HEK293 (cell line): ENCODE measurements at regions not wholly inside any gene's neighbourhood (a gene's known extent, or its start where the extent isn't known, plus 50 kb on each side); places are given as distances from the start of the nearest gene placed in this dataset.

ENCODE experiments used
- ATF2 ChIP-seq: fragments of 450-650 bp; formaldehyde crosslinking; IDR thresholded peaks from 2 replicates; pipeline ENCODE4 v1.5.1; 2016; ENCODE audit warnings: missing biosample characterization, missing genetic modification characterization, low read depth
- PBX3 ChIP-seq: sonication (generic); formaldehyde crosslinking; IDR thresholded peaks from 2 replicates; pipeline ENCODE4 v1.8.1; 2022; ENCODE audit warnings: mild to moderate bottlenecking, moderate library complexity, missing genetic modification reagents
- RBAK ChIP-seq: fragments of 450-650 bp; formaldehyde crosslinking; IDR thresholded peaks from 2 replicates; pipeline ENCODE4 v1.5.1; 2016; ENCODE audit warnings: missing biosample characterization, missing genetic modification characterization
- ZFP41 ChIP-seq: fragments of 450-650 bp; formaldehyde crosslinking; IDR thresholded peaks from 2 replicates; pipeline ENCODE4 v1.5.1; 2016; ENCODE audit warnings: missing biosample characterization, missing genetic modification characterization, borderline replicate concordance
- ZNF10 ChIP-seq: fragments of 450-650 bp; formaldehyde crosslinking; IDR thresholded peaks from 2 replicates; pipeline ENCODE4 v1.5.1; 2017; ENCODE audit warnings: missing biosample characterization, missing genetic modification characterization
- ZNF138 ChIP-seq: fragments of 450-650 bp; formaldehyde crosslinking; IDR thresholded peaks from 2 replicates; pipeline ENCODE4 v1.5.1; 2016; ENCODE audit warnings: missing biosample characterization, missing genetic modification characterization, borderline replicate concordance
- ZNF140 ChIP-seq: fragments of 450-650 bp; formaldehyde crosslinking; IDR thresholded peaks from 2 replicates; pipeline ENCODE4 v1.5.1; 2016; ENCODE audit warnings: missing biosample characterization, missing genetic modification characterization
- ZNF311 ChIP-seq: fragments of 450-650 bp; formaldehyde crosslinking; IDR thresholded peaks from 2 replicates; pipeline ENCODE4 v1.5.1; 2017; ENCODE audit warnings: missing biosample characterization, missing genetic modification characterization, borderline replicate concordance
- ZNF404 ChIP-seq: fragments of 450-650 bp; formaldehyde crosslinking; IDR thresholded peaks from 2 replicates; pipeline ENCODE4 v1.5.1; 2017; ENCODE audit warnings: missing biosample characterization, missing genetic modification characterization
- ZNF560 ChIP-seq: fragments of 450-650 bp; formaldehyde crosslinking; IDR thresholded peaks from 2 replicates; pipeline ENCODE4 v1.5.1; 2017; ENCODE audit warnings: missing biosample characterization, missing genetic modification characterization, borderline replicate concordance
- ZNF785 ChIP-seq: fragments of 450-650 bp; formaldehyde crosslinking; IDR thresholded peaks from 2 replicates; pipeline ENCODE4 v1.5.1; 2016; ENCODE audit warnings: missing biosample characterization, missing genetic modification characterization
- TF ChIP-seq, protein P1 (sequence below): fragments of 450-650 bp; formaldehyde crosslinking; IDR thresholded peaks from 2 replicates; pipeline ENCODE4 v1.5.1; 2016; ENCODE audit warnings: missing biosample characterization, missing genetic modification characterization

DNA sequence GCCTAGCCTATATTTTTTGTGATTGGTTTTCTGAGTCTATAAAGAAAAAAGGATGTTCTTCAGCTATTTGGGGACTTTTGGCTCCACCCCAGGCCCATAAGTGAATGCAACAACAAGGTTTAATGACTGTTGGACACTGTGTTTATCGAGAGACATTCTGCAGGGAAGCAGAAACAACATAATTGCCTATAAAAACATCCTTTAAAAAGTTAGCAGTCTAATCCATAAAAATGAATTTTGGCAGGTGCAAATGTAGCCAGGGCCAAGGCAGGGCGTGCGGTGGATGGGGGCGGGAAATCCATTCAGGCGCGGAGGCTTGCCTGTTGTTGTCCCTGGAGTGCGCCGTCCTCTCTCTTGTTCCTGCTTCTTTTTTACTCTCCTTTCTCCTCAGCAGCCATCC is 99.3 kb downstream of the PAX1 start:
- TF ChIP-seq ZNF404 (no peak), ATF2 (tag by site-specific recombination) (no peak), ZNF560 (tag by site-specific recombination) (no peak), ZNF311 (tag by site-specific recombination) (no peak), ZNF140 (tag by site-specific recombination) (no peak), ZFP41 (tag by site-specific recombination) (no peak), RBAK (tag by site-specific recombination) (no peak), ZNF10 (tag by site-specific recombination) (no peak), PBX3 (no peak), ZNF785 (tag by site-specific recombination) (no peak), ZNF138 (no peak)
- TF ChIP-seq, protein P1, sequence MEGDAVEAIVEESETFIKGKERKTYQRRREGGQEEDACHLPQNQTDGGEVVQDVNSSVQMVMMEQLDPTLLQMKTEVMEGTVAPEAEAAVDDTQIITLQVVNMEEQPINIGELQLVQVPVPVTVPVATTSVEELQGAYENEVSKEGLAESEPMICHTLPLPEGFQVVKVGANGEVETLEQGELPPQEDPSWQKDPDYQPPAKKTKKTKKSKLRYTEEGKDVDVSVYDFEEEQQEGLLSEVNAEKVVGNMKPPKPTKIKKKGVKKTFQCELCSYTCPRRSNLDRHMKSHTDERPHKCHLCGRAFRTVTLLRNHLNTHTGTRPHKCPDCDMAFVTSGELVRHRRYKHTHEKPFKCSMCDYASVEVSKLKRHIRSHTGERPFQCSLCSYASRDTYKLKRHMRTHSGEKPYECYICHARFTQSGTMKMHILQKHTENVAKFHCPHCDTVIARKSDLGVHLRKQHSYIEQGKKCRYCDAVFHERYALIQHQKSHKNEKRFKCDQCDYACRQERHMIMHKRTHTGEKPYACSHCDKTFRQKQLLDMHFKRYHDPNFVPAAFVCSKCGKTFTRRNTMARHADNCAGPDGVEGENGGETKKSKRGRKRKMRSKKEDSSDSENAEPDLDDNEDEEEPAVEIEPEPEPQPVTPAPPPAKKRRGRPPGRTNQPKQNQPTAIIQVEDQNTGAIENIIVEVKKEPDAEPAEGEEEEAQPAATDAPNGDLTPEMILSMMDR (tag by site-specific recombination), result no peak
